ENCODE measurements at regions not wholly inside any gene's neighbourhood (a gene's known extent, or its start where the extent isn't known, plus 50 kb on each side); places are given as distances from the start of the nearest gene placed in this dataset.

DNA sequence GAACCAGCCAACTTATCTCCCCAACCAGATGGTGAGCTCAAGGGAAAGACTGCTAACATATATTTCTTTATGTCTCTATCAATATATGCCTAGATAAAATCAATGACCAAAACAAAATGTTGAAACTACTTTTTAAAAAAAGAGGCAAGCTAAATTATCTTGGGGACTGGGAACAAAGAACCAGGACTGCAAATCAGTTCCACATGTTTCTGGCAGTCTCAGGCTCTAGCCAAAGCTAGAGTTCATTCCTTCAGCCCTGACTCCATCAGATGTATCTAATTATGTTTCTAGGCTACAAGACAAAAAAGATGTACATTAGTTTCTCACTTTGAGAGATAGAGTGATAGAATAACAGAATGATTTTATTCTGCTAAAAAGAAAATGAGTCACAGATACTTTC lies 1290.3 kb upstream of the SORCS1 start:
- TF ChIP-seq, protein P1, sequence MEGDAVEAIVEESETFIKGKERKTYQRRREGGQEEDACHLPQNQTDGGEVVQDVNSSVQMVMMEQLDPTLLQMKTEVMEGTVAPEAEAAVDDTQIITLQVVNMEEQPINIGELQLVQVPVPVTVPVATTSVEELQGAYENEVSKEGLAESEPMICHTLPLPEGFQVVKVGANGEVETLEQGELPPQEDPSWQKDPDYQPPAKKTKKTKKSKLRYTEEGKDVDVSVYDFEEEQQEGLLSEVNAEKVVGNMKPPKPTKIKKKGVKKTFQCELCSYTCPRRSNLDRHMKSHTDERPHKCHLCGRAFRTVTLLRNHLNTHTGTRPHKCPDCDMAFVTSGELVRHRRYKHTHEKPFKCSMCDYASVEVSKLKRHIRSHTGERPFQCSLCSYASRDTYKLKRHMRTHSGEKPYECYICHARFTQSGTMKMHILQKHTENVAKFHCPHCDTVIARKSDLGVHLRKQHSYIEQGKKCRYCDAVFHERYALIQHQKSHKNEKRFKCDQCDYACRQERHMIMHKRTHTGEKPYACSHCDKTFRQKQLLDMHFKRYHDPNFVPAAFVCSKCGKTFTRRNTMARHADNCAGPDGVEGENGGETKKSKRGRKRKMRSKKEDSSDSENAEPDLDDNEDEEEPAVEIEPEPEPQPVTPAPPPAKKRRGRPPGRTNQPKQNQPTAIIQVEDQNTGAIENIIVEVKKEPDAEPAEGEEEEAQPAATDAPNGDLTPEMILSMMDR (conservative IDR thresholded peaks at IDR 0.05): no peak
- TF ChIP-seq EZH2 (IDR thresholded peaks at IDR 0.05; ENCODE audit: low read depth): no peak

All from PC-9 (cell line).